ENCODE measurements at regions not wholly inside any gene's neighbourhood (a gene's known extent, or its start where the extent isn't known, plus 50 kb on each side); places are given as distances from the start of the nearest gene placed in this dataset.

GRCh38 chr12:59115995-59116394, 195.7 kb upstream of the LRIG3 start:
- no peaks in the 10 kb centered on the region for H3K79me2 ChIP-seq (ENCODE audit: control insufficient read depth, low read length)
- no peaks in the 10 kb centered on the region for H4K20me1 ChIP-seq (ENCODE audit: control insufficient read depth, insufficient read depth, low read depth, low read length)
- H3K36me3 ChIP-seq (ENCODE audit: control insufficient read depth, low read length) = no peaks in the 10 kb centered on the region
- no peaks in the 10 kb centered on the region for H3K9me2 ChIP-seq (replicated peaks; ENCODE audit: control insufficient read depth, low read length)
- H3F3A ChIP-seq (ENCODE audit: control insufficient read depth, insufficient read depth) = no peaks in the 10 kb centered on the region
- no peaks in the 10 kb centered on the region for H3K9me3 ChIP-seq (ENCODE audit: control insufficient read depth, insufficient read depth, low read length)
- no peak overlapping the region for H3K27ac ChIP-seq (ENCODE audit: low read depth, low read length)
- no peaks in the 10 kb centered on the region for H3K4me1 ChIP-seq (ENCODE audit: control insufficient read depth, low read length)
- no peaks in the 10 kb centered on the region for H3K27me3 ChIP-seq (ENCODE audit: control insufficient read depth, low read length)
- H3K4me2 ChIP-seq (ENCODE audit: low read length) = no peak overlapping the region
- no peak overlapping the region for H3K4me3 ChIP-seq (ENCODE audit: low read length)
- TF ChIP-seq EZH2phosphoT487 (IDR thresholded peaks at IDR 0.05; ENCODE audit: borderline replicate concordance, low read length) (no peak), CTCF (IDR thresholded peaks at IDR 0.05; ENCODE audit: low read depth, low read length, poor library complexity, severe bottlenecking) (no peak)

- no peaks in the 10 kb centered on the region for H3K36me3 ChIP-seq (ENCODE audit: control insufficient read depth, low read length)
- no peaks in the 10 kb centered on the region for H3K79me2 ChIP-seq (ENCODE audit: control insufficient read depth, low read length)
- H3K9me2 ChIP-seq (replicated peaks; ENCODE audit: control insufficient read depth, low read length) = no peaks in the 10 kb centered on the region
- TF ChIP-seq CTCF (IDR thresholded peaks at IDR 0.05; ENCODE audit: low read depth, low read length, poor library complexity, severe bottlenecking) (no peak), EZH2phosphoT487 (IDR thresholded peaks at IDR 0.05; ENCODE audit: borderline replicate concordance, low read length) (no peak)
- no peak overlapping the region for H3K27ac ChIP-seq (ENCODE audit: low read depth, low read length)
- H3F3A ChIP-seq (ENCODE audit: control insufficient read depth, insufficient read depth) = no peaks in the 10 kb centered on the region
- no peaks in the 10 kb centered on the region for H3K9me3 ChIP-seq (ENCODE audit: control insufficient read depth, insufficient read depth, low read length)
- H4K20me1 ChIP-seq (ENCODE audit: control insufficient read depth, insufficient read depth, low read depth, low read length) = no peaks in the 10 kb centered on the region
- no peak overlapping the region for H3K4me2 ChIP-seq (ENCODE audit: low read length)
- H3K4me1 ChIP-seq (ENCODE audit: control insufficient read depth, low read length) = no peaks in the 10 kb centered on the region
- no peak overlapping the region for H3K4me3 ChIP-seq (ENCODE audit: low read length)
- H3K27me3 ChIP-seq (ENCODE audit: control insufficient read depth, low read length) = no peaks in the 10 kb centered on the region
Observed at GRCh38 chr12:59115526-59115925, 195.2 kb upstream of the LRIG3 start.

- H3K4me2 ChIP-seq (ENCODE audit: low read length) = no peak overlapping the region
- H3F3A ChIP-seq (ENCODE audit: control insufficient read depth, insufficient read depth) = no peaks in the 10 kb centered on the region
- no peaks in the 10 kb centered on the region for H3K4me1 ChIP-seq (ENCODE audit: control insufficient read depth, low read length)
- no peaks in the 10 kb centered on the region for H3K27me3 ChIP-seq (ENCODE audit: control insufficient read depth, low read length)
- H4K20me1 ChIP-seq (ENCODE audit: control insufficient read depth, insufficient read depth, low read depth, low read length) = no peaks in the 10 kb centered on the region
- no peaks in the 10 kb centered on the region for H3K79me2 ChIP-seq (ENCODE audit: control insufficient read depth, low read length)
- H3K9me2 ChIP-seq (replicated peaks; ENCODE audit: control insufficient read depth, low read length) = no peaks in the 10 kb centered on the region
- no peak overlapping the region for H3K4me3 ChIP-seq (ENCODE audit: low read length)
- H3K36me3 ChIP-seq (ENCODE audit: control insufficient read depth, low read length) = no peaks in the 10 kb centered on the region
- H3K9me3 ChIP-seq (ENCODE audit: control insufficient read depth, insufficient read depth, low read length) = no peaks in the 10 kb centered on the region
- no peak overlapping the region for H3K27ac ChIP-seq (ENCODE audit: low read depth, low read length)
- TF ChIP-seq EZH2phosphoT487 (IDR thresholded peaks at IDR 0.05; ENCODE audit: borderline replicate concordance, low read length) = no peak
- peak; percentile 86 for TF ChIP-seq CTCF (IDR thresholded peaks at IDR 0.05; ENCODE audit: low read depth, low read length, poor library complexity, severe bottlenecking)
Observed at GRCh38 chr12:59113831-59114615, 193.7 kb upstream of the LRIG3 start.
